SK-N-SH (cell line): ENCODE measurements at regions not wholly inside any gene's neighbourhood (a gene's known extent, or its start where the extent isn't known, plus 50 kb on each side); places are given as distances from the start of the nearest gene placed in this dataset.

Experiments used
- EP300 ChIP-seq, 2 experiments: IDR thresholded peaks; 2 replicates each; pipeline versions ENCODE4 v1.4.0 to v1.6.1; 2012; ENCODE audit warnings: borderline replicate concordance in 1 of 2, low read depth in 1 of 2, low read length in 1 of 2
- YY1 ChIP-seq: IDR thresholded peaks from 2 replicates; pipeline ENCODE4 v1.4.0; 2012; ENCODE audit warnings: low read depth, mild to moderate bottlenecking
- TF ChIP-seq, protein P1 (sequence below): IDR thresholded peaks from 2 replicates; pipeline ENCODE4 v1.4.0; 2012; ENCODE audit warnings: low read depth
- TF ChIP-seq, protein P2 (sequence below): fragments of 200-600 bp; sonication (generic); IDR thresholded peaks from 2 replicates; pipeline ENCODE4 v1.6.1; 2017; ENCODE audit warnings: antibody characterized with exemption, mild to moderate bottlenecking, moderate library complexity
- TF ChIP-seq, protein P3 (sequence below): IDR thresholded peaks from 2 replicates; pipeline ENCODE4 v1.4.0; 2012; ENCODE audit warnings: low read depth, borderline replicate concordance

DNA sequence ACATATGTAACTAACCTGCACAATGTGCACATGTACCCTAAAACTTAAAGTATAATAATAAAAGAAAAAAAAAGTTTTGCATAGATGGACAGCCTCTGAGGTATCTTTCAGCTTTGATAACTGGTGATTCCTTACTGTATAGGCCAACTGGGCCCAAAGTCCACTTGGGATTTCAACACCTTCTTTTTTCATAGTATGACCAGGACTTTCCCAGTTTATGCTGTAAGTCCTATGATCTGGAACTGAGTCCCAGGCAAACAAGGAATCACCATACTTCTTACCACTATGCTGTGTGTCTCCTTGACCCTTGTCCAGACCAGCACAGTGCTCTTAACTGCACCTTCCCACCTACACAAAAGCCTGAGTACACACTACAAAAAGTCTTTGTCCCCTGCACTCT, 205.1 kb upstream of the RBBP8 start:
- TF ChIP-seq, protein P1, sequence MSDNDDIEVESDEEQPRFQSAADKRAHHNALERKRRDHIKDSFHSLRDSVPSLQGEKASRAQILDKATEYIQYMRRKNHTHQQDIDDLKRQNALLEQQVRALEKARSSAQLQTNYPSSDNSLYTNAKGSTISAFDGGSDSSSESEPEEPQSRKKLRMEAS, result no peak
- TF ChIP-seq, protein P2, sequence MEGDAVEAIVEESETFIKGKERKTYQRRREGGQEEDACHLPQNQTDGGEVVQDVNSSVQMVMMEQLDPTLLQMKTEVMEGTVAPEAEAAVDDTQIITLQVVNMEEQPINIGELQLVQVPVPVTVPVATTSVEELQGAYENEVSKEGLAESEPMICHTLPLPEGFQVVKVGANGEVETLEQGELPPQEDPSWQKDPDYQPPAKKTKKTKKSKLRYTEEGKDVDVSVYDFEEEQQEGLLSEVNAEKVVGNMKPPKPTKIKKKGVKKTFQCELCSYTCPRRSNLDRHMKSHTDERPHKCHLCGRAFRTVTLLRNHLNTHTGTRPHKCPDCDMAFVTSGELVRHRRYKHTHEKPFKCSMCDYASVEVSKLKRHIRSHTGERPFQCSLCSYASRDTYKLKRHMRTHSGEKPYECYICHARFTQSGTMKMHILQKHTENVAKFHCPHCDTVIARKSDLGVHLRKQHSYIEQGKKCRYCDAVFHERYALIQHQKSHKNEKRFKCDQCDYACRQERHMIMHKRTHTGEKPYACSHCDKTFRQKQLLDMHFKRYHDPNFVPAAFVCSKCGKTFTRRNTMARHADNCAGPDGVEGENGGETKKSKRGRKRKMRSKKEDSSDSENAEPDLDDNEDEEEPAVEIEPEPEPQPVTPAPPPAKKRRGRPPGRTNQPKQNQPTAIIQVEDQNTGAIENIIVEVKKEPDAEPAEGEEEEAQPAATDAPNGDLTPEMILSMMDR, result no peak
- TF ChIP-seq, protein P3, sequence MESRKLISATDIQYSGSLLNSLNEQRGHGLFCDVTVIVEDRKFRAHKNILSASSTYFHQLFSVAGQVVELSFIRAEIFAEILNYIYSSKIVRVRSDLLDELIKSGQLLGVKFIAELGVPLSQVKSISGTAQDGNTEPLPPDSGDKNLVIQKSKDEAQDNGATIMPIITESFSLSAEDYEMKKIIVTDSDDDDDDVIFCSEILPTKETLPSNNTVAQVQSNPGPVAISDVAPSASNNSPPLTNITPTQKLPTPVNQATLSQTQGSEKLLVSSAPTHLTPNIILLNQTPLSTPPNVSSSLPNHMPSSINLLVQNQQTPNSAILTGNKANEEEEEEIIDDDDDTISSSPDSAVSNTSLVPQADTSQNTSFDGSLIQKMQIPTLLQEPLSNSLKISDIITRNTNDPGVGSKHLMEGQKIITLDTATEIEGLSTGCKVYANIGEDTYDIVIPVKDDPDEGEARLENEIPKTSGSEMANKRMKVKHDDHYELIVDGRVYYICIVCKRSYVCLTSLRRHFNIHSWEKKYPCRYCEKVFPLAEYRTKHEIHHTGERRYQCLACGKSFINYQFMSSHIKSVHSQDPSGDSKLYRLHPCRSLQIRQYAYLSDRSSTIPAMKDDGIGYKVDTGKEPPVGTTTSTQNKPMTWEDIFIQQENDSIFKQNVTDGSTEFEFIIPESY, result no peak
- TF ChIP-seq YY1, result no peak
- no peak for TF ChIP-seq EP300 (IDR thresholded peaks at IDR 0.05; ENCODE audit: borderline replicate concordance in 1 of 2, low read depth in 1 of 2, low read length in 1 of 2)
